Esophagus muscularis mucosa (tissue), 3 donors: ENCODE measurements at regions not wholly inside any gene's neighbourhood (a gene's known extent, or its start where the extent isn't known, plus 50 kb on each side); places are given as distances from the start of the nearest gene placed in this dataset.

ENCODE experiments used
- CTCF ChIP-seq, 3 experiments: fragments of 200-600 bp in 2 of 3; fragments of 450-650 bp in 1 of 3; sonication (generic) in 2 of 3; IDR thresholded peaks; one replicate each; pipeline ENCODE4 v1.5.1; 2017 to 2019; ENCODE audit warnings: antibody characterized with exemption in 3 of 3, mild to moderate bottlenecking in 2 of 3, moderate library complexity in 1 of 3
- POLR2AphosphoS5 ChIP-seq, 2 donors: sonication (generic); formaldehyde crosslinking; IDR thresholded peaks; one replicate each; pipeline ENCODE4 v1.6.1; 2017; ENCODE audit warnings: antibody characterized with exemption in 2 of 2

DNA sequence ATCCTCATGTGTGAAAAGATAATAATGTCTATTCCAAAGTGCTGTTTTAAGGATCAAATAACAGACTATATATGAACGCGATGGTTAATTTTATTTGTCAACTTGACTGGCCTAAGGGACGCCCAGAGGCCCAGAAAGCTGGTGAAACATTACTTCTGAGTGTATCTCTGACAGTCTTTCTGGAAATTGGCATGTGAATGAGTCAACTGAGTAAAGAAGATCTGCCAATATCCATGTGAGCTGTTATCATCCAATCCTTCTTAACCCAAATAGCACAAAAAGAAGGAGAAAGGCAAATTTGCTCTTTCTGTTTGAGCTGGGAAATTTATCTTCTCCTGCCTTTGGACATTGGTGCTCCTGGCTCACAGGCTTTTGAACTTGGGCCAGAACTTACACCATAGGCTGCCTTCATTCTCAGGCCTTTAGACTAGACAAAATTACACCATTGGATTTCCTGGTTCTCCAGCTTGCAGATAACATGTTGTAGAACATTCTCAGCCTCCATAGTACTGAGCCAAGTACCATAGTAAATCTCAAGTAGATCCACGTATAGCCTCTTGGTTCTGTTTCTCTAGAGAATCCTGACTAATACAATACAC, 114.7 kb upstream of the DOCK10 start:
- no peak for TF ChIP-seq CTCF (IDR thresholded peaks at IDR 0.05)
- TF ChIP-seq POLR2AphosphoS5 (IDR thresholded peaks at IDR 0.05), result no peak
